ENCODE measurements at regions not wholly inside any gene's neighbourhood (a gene's known extent, or its start where the extent isn't known, plus 50 kb on each side); places are given as distances from the start of the nearest gene placed in this dataset.

- H3K36me3 Mint-ChIP-seq (ENCODE audit: low read depth), result no peaks in the 10 kb centered on the region
- peak; percentile 35 for DNase-seq (ENCODE audit: low read depth, low spot score)
- no peaks in the 10 kb centered on the region for H3K9me3 Mint-ChIP-seq
- H3K27ac Mint-ChIP-seq (ENCODE audit: unreplicated experiment), result no peak overlapping the region
- peaks cover 7% of the 10 kb centered on the region for H3K4me1 Mint-ChIP-seq
- peak; percentile 87 for TF ChIP-seq CTCF (conservative IDR thresholded peaks at IDR 0.05)
- peak overlapping the region; percentile 32 for H3K4me3 Mint-ChIP-seq
- no peaks in the 10 kb centered on the region for H3K27me3 Mint-ChIP-seq (ENCODE audit: low read depth)
Observed at GRCh38 chr13:78137404-78138142, 218.9 kb upstream of the EDNRB start.

GRCh38 chr13:78136966-78137365 lies 218.3 kb upstream of the EDNRB start:
- H3K27me3 Mint-ChIP-seq (ENCODE audit: low read depth), result no peaks in the 10 kb centered on the region
- TF ChIP-seq CTCF (conservative IDR thresholded peaks at IDR 0.05), result no peak
- H3K4me3 Mint-ChIP-seq, result no peak overlapping the region
- H3K4me1 Mint-ChIP-seq, result peaks cover 7% of the 10 kb centered on the region
- H3K9me3 Mint-ChIP-seq, result no peaks in the 10 kb centered on the region
- no peaks in the 10 kb centered on the region for H3K36me3 Mint-ChIP-seq (ENCODE audit: low read depth)
- DNase-seq (ENCODE audit: low read depth, low spot score), result no peak
- H3K27ac Mint-ChIP-seq (ENCODE audit: unreplicated experiment), result no peak overlapping the region

- H3K9me3 Mint-ChIP-seq, result no peaks in the 10 kb centered on the region
- no peak for TF ChIP-seq CTCF (conservative IDR thresholded peaks at IDR 0.05)
- no peak overlapping the region for H3K27ac Mint-ChIP-seq (ENCODE audit: unreplicated experiment)
- no peak for DNase-seq (ENCODE audit: low read depth, low spot score)
- no peak overlapping the region for H3K4me3 Mint-ChIP-seq
- no peaks in the 10 kb centered on the region for H3K27me3 Mint-ChIP-seq (ENCODE audit: low read depth)
- no peaks in the 10 kb centered on the region for H3K36me3 Mint-ChIP-seq (ENCODE audit: low read depth)
- peaks cover 13% of the 10 kb centered on the region for H3K4me1 Mint-ChIP-seq
Observed at GRCh38 chr13:78133511-78133910, 214.9 kb upstream of the EDNRB start.

- no peaks in the 10 kb centered on the region for H3K9me3 Mint-ChIP-seq
- H3K36me3 Mint-ChIP-seq (ENCODE audit: low read depth), result no peaks in the 10 kb centered on the region
- peak; percentile 41 for TF ChIP-seq CTCF (conservative IDR thresholded peaks at IDR 0.05)
- no peaks in the 10 kb centered on the region for H3K27me3 Mint-ChIP-seq (ENCODE audit: low read depth)
- peaks cover 6% of the 10 kb centered on the region for H3K4me1 Mint-ChIP-seq
- no peak for DNase-seq (ENCODE audit: low read depth, low spot score)
- no peak overlapping the region for H3K4me3 Mint-ChIP-seq
- no peak overlapping the region for H3K27ac Mint-ChIP-seq (ENCODE audit: unreplicated experiment)
Observed at GRCh38 chr13:78131811-78132210, 213.2 kb upstream of the EDNRB start.

GRCh38 chr13:78131346-78131745 lies 212.7 kb upstream of the EDNRB start:
- peaks cover 6% of the 10 kb centered on the region for H3K4me1 Mint-ChIP-seq
- no peak for TF ChIP-seq CTCF (conservative IDR thresholded peaks at IDR 0.05)
- no peak overlapping the region for H3K27ac Mint-ChIP-seq (ENCODE audit: unreplicated experiment)
- H3K36me3 Mint-ChIP-seq (ENCODE audit: low read depth), result no peaks in the 10 kb centered on the region
- DNase-seq (ENCODE audit: low read depth, low spot score), result no peak
- H3K27me3 Mint-ChIP-seq (ENCODE audit: low read depth), result no peaks in the 10 kb centered on the region
- no peaks in the 10 kb centered on the region for H3K9me3 Mint-ChIP-seq
- H3K4me3 Mint-ChIP-seq, result no peak overlapping the region

Measured in neural crest cell (in vitro differentiated cells).